Body of pancreas (tissue), 4 donors: ENCODE measurements at regions not wholly inside any gene's neighbourhood (a gene's known extent, or its start where the extent isn't known, plus 50 kb on each side); places are given as distances from the start of the nearest gene placed in this dataset.

Experiments
- ATAC-seq: fragments of 150-250 bp; one replicate; pipeline ENCODE4 v1.9.1; 2016
- DNase-seq, 4 donors: peaks; one replicate each; pipeline ENCODE4 v3.0.0-alpha.2; 2019
- H3K27ac ChIP-seq, 4 donors: fragments of 200-600 bp; sonication (generic); 1 replicate in 3 of 4; 2 replicates in 1 of 4; pipeline versions ENCODE4 v1.5.1 to v1.6.1; 2016 to 2019; ENCODE audit warnings: mild to moderate bottlenecking in 1 of 4, mixed read lengths in 1 of 4, moderate library complexity in 1 of 4
- H3K27me3 ChIP-seq, 2 donors: fragments of 200-600 bp; sonication (generic); one replicate each; pipeline ENCODE4 v1.6.0; 2016; ENCODE audit warnings: mild to moderate bottlenecking in 1 of 2
- H3K36me3 ChIP-seq, 2 donors: fragments of 200-600 bp; sonication (generic); replicated peaks in 1 of 2; 2 replicates each; pipeline ENCODE4 v1.5.1; 2016; ENCODE audit warnings: low read depth in 2 of 2; ENCODE audit not compliant: insufficient read depth in 1 of 2
- H3K4me1 ChIP-seq: fragments of 200-600 bp; sonication (generic); one replicate; pipeline ENCODE4 v1.6.0; 2016
- H3K4me3 ChIP-seq, 2 donors: fragments of 200-600 bp; sonication (generic); 1 replicate in 1 of 2; 2 replicates in 1 of 2; pipeline ENCODE4 v1.5.1; 2016 to 2019
- H3K9me3 ChIP-seq, 3 donors: fragments of 200-600 bp; sonication (generic); 1 replicate in 2 of 3; 2 replicates in 1 of 3; pipeline ENCODE4 v1.5.1; 2016
- CTCF ChIP-seq, 7 experiments: fragments of 450-650 bp in 4 of 7; fragments of 200-600 bp in 3 of 7; sonication (generic) in 3 of 7; IDR thresholded peaks; one replicate each; pipeline ENCODE4 v1.5.1; 2016 to 2019; ENCODE audit warnings: antibody characterized with exemption in 7 of 7
- POLR2A ChIP-seq, 3 donors: fragments of 450-650 bp; IDR thresholded peaks; one replicate each; pipeline ENCODE4 v1.6.1; 2016; ENCODE audit warnings: antibody characterized with exemption in 3 of 3, mild to moderate bottlenecking in 2 of 3
- WGBS, 2 donors: methylation state at CpG; one replicate each; pipeline ENCODE4 v1.1.5; 2017; 5-methylcytosine and 5-hydroxymethylcytosine counted together
- intact Hi-C: fragments of 100-400 bp; cut with DNase I; formaldehyde crosslinking; loops from one replicate; pipeline ENCODE4 v1.15.1; 2023

GRCh38 chr7:81819861-81820260 lies 50.0 kb upstream of the HGF start:
- 32 to 35% methylated on average over 1 of the region's 1 CpG for WGBS, 2 donors
- ATAC-seq = no peak
- no peak for TF ChIP-seq CTCF (IDR thresholded peaks at IDR 0.05)
- TF ChIP-seq POLR2A (IDR thresholded peaks at IDR 0.05) = no peak
- Histone ChIP-seq H3K27me3 (no peaks in the 10 kb centered on the region), H3K9me3 (no peaks in the 10 kb centered on the region), H3K4me3 (no peak overlapping the region), H3K36me3 (no peaks in the 10 kb centered on the region), H3K4me1 (no peaks in the 10 kb centered on the region), H3K27ac (no peak overlapping the region)
- intact Hi-C loops = no loop called here
- no peak for DNase-seq
